GM12801 (cell line): ENCODE measurements at regions not wholly inside any gene's neighbourhood (a gene's known extent, or its start where the extent isn't known, plus 50 kb on each side); places are given as distances from the start of the nearest gene placed in this dataset.

Experiments
- CTCF ChIP-seq: IDR thresholded peaks from one replicate; pipeline ENCODE4 v1.5.1; 2011; ENCODE audit warnings: control low read depth; ENCODE audit not compliant: insufficient read length; ENCODE audit errors: extremely low read depth

- TF ChIP-seq CTCF, result no peak
These were observed 87.2 kb upstream of the COL1A2 start for GRCh38 chr7:94307399-94308048.

DNA sequence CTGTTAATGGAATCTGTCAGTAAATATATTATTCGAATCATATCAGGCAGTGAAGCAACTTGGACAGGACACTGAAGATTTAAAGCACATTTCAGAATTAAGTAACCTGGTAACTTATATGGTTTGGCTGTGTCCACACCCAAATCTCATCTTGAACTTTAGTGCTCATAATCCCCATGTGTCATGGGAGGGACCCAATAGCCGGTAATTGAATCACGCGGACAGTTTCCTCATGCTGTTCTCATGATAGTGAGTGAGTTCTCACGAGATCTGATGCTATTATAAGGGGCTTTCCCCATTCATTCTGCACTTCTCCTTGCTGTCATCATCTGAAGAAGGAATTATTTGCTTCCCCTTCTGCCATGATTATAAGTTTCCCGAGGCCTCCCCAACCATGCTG is 83.2 kb upstream of the COL1A2 start:
- no peak for TF ChIP-seq CTCF

DNA sequence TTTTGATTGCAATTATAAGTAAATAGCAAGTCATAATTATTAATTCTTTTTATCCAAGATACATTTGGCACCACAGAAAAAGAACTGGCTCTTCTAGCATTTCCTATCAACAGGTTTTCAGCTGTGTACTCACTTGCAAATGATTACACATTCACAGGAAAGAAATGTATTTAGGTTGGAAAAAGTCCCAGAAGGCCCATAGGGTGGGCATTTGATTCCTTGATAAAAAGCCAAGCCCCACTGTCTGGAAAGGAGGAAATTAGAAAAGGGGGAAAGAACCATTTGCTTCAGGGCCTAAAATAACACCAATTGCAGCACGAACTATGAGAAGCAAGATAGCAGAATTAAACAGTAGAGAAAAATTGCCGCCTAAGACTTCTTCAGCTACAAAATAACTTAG is 80.8 kb upstream of the COL1A2 start:
- TF ChIP-seq CTCF, result no peak

- no peak for TF ChIP-seq CTCF
These were observed 80.0 kb upstream of the COL1A2 start for GRCh38 chr7:94314413-94315410.

- no peak for TF ChIP-seq CTCF
These were observed 70.9 kb upstream of the COL1A2 start for GRCh38 chr7:94323844-94324243.

DNA sequence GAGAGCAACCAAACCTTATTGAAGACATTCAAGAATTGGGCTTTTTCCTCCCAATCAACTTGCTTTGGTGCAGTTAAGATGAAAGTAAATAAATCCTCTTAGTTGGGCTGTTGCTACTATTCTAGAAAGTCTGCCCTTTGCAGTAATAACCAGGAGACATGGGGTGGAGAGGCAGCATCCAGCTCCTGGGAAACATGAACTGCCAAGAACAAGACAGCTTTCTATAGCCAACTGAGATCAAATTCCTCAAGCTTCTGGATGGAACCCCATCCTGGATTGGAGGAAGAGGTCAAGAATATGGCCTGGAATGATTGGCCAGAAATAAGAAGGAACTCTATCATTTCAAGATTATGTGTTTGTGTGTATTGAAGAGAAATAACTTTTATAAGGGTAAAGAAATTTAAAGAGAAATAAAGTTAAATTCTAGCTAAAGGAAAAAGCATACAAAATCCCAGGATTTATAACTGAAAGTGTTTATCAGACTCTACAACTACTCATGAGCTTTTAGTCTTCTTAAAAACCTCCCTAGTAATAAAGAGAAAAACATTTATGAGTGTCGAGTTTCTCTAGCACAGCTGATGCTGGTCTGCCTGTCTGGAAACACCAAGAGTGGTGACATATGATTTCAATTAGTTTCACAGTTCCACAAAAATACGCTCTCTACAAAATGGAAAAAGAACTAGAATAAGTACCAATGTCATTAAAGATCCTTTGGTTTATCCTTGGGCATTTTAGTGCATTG is 70.1 kb upstream of the COL1A2 start:
- no peak for TF ChIP-seq CTCF

GRCh38 chr7:94325122-94325475 is 69.6 kb upstream of the COL1A2 start:
- TF ChIP-seq CTCF, result no peak
